Fibroblast of skin of left biceps (primary cell): ENCODE measurements at regions not wholly inside any gene's neighbourhood (a gene's known extent, or its start where the extent isn't known, plus 50 kb on each side); places are given as distances from the start of the nearest gene placed in this dataset.

Experiments used
- DNase-seq, 2 experiments: peaks; one replicate each; pipeline ENCODE4 v3.0.0-alpha.2; 2013; ENCODE audit warnings: low read depth in 2 of 2

GRCh38 chr13:59533561-59534555, 629.9 kb downstream of the DIAPH3 start:
- no peak for DNase-seq

DNA sequence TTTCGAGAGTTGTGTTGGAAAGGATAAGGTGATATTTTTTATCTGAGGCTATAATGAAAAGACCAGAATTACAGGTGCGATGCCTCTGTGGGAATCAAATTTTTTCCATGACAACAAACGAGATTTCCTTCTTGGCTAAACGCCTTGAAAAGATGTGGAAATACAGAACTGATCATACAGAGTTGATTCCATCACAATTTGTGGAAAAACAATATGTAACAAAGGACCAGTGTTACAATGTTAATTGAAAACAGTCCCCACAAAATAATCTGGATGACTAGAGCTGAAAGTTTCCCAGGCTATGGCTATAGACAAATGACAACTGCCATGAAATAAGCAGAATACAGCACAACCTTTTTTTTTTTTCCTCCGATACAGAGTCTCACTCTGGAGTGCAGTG, 628.9 kb downstream of the DIAPH3 start:
- no peak for DNase-seq

DNA sequence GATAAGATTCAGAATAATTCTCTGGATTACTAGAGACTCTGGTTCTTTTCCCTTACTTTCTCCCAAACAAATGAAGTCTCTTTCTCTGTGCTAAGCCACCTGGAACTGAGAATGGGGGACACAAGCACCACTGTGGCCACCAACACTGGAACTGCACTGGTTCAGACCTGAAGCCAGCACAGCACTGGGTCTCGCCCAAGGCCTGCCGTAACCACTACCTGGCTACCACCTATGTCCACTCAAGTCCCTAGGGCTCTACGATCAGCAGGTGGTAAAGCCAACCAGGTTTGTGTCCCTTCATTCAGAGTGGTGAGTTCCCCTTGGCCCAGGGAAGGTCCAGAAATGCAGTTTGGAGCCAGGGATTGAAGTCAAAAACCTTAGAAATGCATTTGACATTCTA, 626.2 kb downstream of the DIAPH3 start:
- no peak for DNase-seq

- no peak for DNase-seq
These were observed 625.2 kb downstream of the DIAPH3 start for GRCh38 chr13:59538512-59538911.

- DNase-seq = no peak
These were observed 621.4 kb downstream of the DIAPH3 start for GRCh38 chr13:59542303-59542702.

DNA sequence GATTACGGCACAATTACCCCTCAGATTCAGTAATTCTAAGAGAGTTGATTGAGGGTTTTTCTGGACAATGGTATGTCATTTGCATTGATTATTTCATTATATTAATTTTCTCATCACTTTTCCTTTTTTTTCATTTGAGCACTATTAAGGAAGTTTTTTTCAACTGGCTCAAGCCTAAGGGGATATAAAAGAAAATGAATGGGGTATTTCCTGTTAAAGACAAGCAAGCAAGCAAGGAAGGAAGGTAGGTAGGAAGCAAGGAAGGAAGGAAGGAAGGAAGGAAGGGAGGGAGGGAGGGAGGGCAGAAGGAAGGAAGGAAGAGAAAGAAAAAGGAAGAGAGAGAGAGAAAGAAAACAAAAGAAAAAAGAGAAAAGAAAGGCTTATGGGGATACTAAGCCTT, 620.3 kb downstream of the DIAPH3 start:
- no peak for DNase-seq

DNA sequence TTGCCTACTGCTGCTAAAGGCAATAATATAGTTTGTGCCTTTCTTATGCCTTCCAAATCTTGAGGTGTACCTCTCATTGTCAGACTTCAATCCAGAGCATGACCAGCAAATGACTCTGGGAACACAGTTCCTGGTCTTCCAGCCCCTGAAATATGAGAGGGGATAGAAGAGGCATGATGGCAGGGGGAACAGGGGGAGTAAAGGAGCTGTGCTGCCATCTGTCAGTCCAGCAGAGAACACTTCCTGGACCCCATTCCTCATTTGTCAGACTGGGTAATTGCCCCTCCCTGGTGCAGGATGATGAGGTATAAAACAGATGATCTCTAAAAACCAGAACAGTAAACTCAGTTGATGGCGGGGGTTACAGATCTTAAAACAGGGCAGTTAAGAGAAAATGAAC, 618.7 kb downstream of the DIAPH3 start:
- DNase-seq = no peak

DNA sequence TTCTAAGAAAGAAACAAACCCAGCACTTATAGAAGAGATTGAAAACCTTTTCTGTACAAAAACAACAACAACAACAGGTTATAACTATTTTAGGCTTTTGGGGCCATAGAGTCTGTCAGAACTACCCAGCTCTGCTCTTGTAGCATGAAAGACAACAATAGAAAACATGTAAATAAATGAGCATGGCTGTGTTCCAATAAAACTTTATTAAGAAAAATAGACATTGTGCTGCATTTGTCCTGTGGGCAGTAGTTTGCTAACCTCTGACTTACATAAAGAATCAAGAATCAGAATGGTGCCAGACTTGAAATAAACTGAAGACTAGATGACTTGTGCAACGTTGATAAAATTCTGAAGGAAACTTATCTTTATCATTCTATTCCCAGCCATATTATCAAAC, 617.5 kb downstream of the DIAPH3 start:
- no peak for DNase-seq

GRCh38 chr13:59547950-59548349, 615.8 kb downstream of the DIAPH3 start:
- no peak for DNase-seq

DNA sequence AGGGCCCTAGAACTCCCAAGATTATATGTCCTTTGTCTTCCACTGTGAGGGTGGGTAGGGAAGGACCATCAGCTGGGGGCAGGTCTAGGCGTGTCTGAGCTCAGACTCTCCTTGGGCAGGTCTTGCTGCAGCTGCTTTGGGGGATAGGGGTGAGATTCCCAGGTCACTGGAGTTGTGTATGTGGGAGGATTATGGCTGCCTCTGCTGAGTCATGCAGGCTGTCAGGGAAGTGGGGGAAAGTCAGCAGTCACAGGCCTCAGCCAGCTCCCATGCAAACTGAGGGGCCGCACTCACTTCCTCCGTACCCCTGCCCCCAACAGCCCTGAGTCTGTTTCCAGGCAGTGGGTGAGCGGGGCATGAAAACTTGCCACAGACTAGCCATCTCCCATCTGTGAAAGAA, 600.8 kb downstream of the DIAPH3 start:
- no peak for DNase-seq

- no peak for DNase-seq
These were observed 597.2 kb downstream of the DIAPH3 start for GRCh38 chr13:59566561-59566960.

DNA sequence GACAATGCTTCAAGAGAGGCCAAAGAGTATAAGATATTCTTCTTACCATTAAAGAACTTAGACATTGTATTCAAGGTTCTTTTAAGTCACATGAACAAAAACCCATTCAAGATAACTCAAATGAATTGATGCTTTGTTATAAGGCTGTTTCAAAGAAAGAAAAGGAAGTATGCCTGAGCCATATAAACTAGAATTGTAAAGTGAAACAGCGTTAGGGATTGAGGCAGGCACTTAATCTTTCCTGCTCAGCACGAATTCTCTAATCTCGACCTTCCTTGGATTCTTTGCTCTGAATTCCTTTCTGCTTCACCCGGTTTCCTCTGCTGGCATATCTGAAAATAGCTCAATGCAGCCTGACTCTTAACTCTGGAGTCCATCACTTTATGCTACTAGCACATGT, 595.4 kb downstream of the DIAPH3 start:
- DNase-seq = no peak

DNA sequence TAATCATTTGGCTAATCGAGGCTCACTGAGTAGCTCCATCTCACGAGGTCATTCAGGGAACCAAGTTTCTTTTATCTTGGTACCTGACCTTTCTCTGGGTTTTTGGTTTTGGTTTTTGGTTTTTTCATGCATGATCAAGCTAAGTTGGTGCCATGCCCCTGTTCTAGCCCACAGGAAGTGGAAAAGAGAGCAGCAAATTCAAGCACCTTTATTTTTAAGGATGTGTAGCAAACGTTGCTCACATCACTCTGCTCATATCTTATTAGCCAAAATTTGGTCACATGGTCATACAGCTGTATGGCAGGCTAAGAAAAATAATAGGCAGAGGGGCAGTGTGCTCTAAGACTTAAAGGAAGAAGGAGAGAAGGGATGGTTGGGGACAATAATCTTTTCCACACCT, 593.5 kb downstream of the DIAPH3 start:
- DNase-seq = no peak

DNA sequence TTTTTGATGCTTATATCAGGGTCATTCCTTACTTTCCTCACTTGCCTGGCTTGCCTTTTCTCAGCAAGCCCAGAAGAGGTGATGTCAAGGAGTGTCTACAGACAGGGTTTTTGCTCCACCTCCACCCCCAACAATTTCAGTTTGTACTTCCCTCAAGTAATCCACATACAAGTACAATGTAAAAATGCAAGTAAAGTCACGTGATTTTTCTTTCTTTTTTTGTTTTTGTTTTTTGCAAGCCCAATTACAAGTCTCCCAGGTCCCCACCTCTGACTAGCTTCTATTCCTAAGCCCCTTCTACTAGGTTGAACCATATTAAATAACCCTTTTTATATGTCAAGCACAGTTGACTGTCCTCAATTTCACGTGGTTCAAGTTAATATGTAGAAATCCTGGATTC, 579.6 kb downstream of the DIAPH3 start:
- no peak for DNase-seq

- DNase-seq = no peak
These were observed 578.7 kb downstream of the DIAPH3 start for GRCh38 chr13:59584761-59585670.

- no peak for DNase-seq
These were observed 576.7 kb downstream of the DIAPH3 start for GRCh38 chr13:59587030-59587429.

DNA sequence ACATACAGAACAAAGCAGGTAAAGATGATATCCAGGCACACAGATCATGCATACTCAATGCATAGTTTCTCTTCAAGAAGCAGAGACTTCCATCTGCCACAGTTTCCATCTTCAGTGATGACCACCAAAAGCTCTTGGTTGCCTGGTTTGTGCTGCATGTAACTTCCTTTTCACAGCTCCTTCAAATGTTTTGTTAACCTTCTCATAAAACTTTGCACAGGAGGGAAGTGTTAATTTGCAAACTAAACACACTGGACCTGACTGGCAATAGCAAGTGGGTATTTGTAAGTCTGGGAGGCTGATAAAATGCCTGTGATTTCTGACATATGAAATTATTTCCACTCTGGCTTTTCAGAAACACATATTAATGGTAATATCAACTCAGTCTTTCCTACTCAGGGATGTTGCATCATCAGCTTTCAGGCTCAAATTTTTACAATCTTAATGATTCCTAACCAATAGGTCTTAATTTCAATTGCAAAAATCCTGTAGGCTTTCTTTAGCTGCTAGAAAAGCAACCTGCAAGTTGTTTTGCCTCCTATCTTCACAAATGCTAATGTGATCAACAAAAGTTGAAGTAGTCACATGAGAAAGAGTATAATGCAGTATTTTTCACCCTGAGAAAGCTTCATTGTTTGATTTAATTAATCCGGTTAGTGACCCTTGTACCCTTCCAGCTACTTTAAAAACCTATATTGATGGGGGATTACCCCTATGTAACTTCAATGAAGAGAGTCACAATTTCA, 575.6 kb downstream of the DIAPH3 start:
- DNase-seq = no peak

- DNase-seq = no peak
These were observed 575.0 kb downstream of the DIAPH3 start for GRCh38 chr13:59588717-59589067.

- no peak for DNase-seq
These were observed 561.7 kb downstream of the DIAPH3 start for GRCh38 chr13:59601993-59602392.

- no peak for DNase-seq
These were observed 560.1 kb downstream of the DIAPH3 start for GRCh38 chr13:59603646-59604045.

GRCh38 chr13:59607172-59607571, 556.6 kb downstream of the DIAPH3 start:
- no peak for DNase-seq

DNA sequence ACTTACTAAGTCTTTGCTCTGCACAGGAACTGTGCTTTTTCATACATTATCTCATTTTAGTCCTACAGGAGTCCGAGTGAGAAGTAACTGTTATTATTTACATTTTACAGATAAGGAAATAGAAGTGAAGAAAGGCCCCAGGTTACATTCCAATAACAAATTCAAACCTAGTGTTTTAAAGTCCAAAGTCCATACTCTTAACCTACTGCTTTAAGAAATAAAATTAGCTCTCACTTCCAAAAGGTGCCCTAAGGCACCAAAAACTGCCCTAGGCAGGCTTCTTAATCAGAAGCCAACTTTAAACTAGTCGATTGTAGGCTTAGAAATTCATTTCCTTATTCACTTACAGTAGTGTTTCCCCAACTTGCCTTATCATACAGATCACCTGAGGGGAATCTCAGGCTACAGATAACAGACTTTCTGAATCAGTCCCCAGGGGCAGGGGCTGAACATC, 555.9 kb downstream of the DIAPH3 start:
- DNase-seq = no peak
